ENCODE measurements at regions not wholly inside any gene's neighbourhood (a gene's known extent, or its start where the extent isn't known, plus 50 kb on each side); places are given as distances from the start of the nearest gene placed in this dataset.

GRCh38 chr10:128318913-128319312, 192.7 kb upstream of the MKI67 start:
- Histone ChIP-seq H3F3A (ENCODE audit: control insufficient read depth, insufficient read depth) (no peaks in the 10 kb centered on the region), H3K27me3 (ENCODE audit: control insufficient read depth, low read length) (no peaks in the 10 kb centered on the region), H3K4me2 (ENCODE audit: low read length) (no peak overlapping the region), H3K4me1 (ENCODE audit: control insufficient read depth, low read length) (no peaks in the 10 kb centered on the region), H3K36me3 (ENCODE audit: control insufficient read depth, low read length) (no peaks in the 10 kb centered on the region), H3K27ac (ENCODE audit: low read depth, low read length) (no peak overlapping the region), H3K9me2 (replicated peaks; ENCODE audit: control insufficient read depth, low read length) (no peaks in the 10 kb centered on the region), H3K9me3 (ENCODE audit: control insufficient read depth, insufficient read depth, low read length) (no peaks in the 10 kb centered on the region), H4K20me1 (ENCODE audit: control insufficient read depth, insufficient read depth, low read depth, low read length) (no peaks in the 10 kb centered on the region), H3K4me3 (ENCODE audit: low read length) (no peak overlapping the region), H3K79me2 (ENCODE audit: control insufficient read depth, low read length) (no peaks in the 10 kb centered on the region)
- no peak for TF ChIP-seq CTCF (IDR thresholded peaks at IDR 0.05; ENCODE audit: low read depth, low read length, poor library complexity, severe bottlenecking)
- no peak for TF ChIP-seq EZH2phosphoT487 (IDR thresholded peaks at IDR 0.05; ENCODE audit: borderline replicate concordance, low read length)

GRCh38 chr10:128322106-128322505, 195.9 kb upstream of the MKI67 start:
- no peak overlapping the region for H3K27ac ChIP-seq (ENCODE audit: low read depth, low read length)
- no peaks in the 10 kb centered on the region for H3F3A ChIP-seq (ENCODE audit: control insufficient read depth, insufficient read depth)
- H3K9me2 ChIP-seq (replicated peaks; ENCODE audit: control insufficient read depth, low read length), result no peaks in the 10 kb centered on the region
- no peaks in the 10 kb centered on the region for H3K9me3 ChIP-seq (ENCODE audit: control insufficient read depth, insufficient read depth, low read length)
- H3K4me1 ChIP-seq (ENCODE audit: control insufficient read depth, low read length), result no peaks in the 10 kb centered on the region
- H3K4me2 ChIP-seq (ENCODE audit: low read length), result no peak overlapping the region
- TF ChIP-seq CTCF (IDR thresholded peaks at IDR 0.05; ENCODE audit: low read depth, low read length, poor library complexity, severe bottlenecking) (no peak), EZH2phosphoT487 (IDR thresholded peaks at IDR 0.05; ENCODE audit: borderline replicate concordance, low read length) (no peak)
- no peak overlapping the region for H3K4me3 ChIP-seq (ENCODE audit: low read length)
- H4K20me1 ChIP-seq (ENCODE audit: control insufficient read depth, insufficient read depth, low read depth, low read length), result no peaks in the 10 kb centered on the region
- no peaks in the 10 kb centered on the region for H3K79me2 ChIP-seq (ENCODE audit: control insufficient read depth, low read length)
- H3K36me3 ChIP-seq (ENCODE audit: control insufficient read depth, low read length), result no peaks in the 10 kb centered on the region
- no peaks in the 10 kb centered on the region for H3K27me3 ChIP-seq (ENCODE audit: control insufficient read depth, low read length)

- H3K4me1 ChIP-seq (ENCODE audit: control insufficient read depth, low read length), result no peaks in the 10 kb centered on the region
- H3K4me3 ChIP-seq (ENCODE audit: low read length), result no peak overlapping the region
- no peaks in the 10 kb centered on the region for H3K9me3 ChIP-seq (ENCODE audit: control insufficient read depth, insufficient read depth, low read length)
- H3K36me3 ChIP-seq (ENCODE audit: control insufficient read depth, low read length), result no peaks in the 10 kb centered on the region
- H4K20me1 ChIP-seq (ENCODE audit: control insufficient read depth, insufficient read depth, low read depth, low read length), result no peaks in the 10 kb centered on the region
- no peaks in the 10 kb centered on the region for H3F3A ChIP-seq (ENCODE audit: control insufficient read depth, insufficient read depth)
- TF ChIP-seq CTCF (IDR thresholded peaks at IDR 0.05; ENCODE audit: low read depth, low read length, poor library complexity, severe bottlenecking) (no peak), EZH2phosphoT487 (IDR thresholded peaks at IDR 0.05; ENCODE audit: borderline replicate concordance, low read length) (no peak)
- H3K4me2 ChIP-seq (ENCODE audit: low read length), result no peak overlapping the region
- H3K79me2 ChIP-seq (ENCODE audit: control insufficient read depth, low read length), result no peaks in the 10 kb centered on the region
- no peaks in the 10 kb centered on the region for H3K27me3 ChIP-seq (ENCODE audit: control insufficient read depth, low read length)
- H3K9me2 ChIP-seq (replicated peaks; ENCODE audit: control insufficient read depth, low read length), result no peaks in the 10 kb centered on the region
- H3K27ac ChIP-seq (ENCODE audit: low read depth, low read length), result no peak overlapping the region
These were observed 196.7 kb upstream of the MKI67 start for GRCh38 chr10:128322950-128323349.

Measured in DOHH2 (cell line).